ENCODE measurements at regions not wholly inside any gene's neighbourhood (a gene's known extent, or its start where the extent isn't known, plus 50 kb on each side); places are given as distances from the start of the nearest gene placed in this dataset.

- TF ChIP-seq CTCF (IDR thresholded peaks at IDR 0.05; ENCODE audit: poor library complexity) (no peak), EZH2phosphoT487 (IDR thresholded peaks at IDR 0.05; ENCODE audit: low read depth, severe bottlenecking, unreplicated experiment) (no peak)
These were observed 137.3 kb downstream of the VEGFA start for GRCh38 chr6:43907312-43907711.

Measured in hepatocyte (in vitro differentiated cells).